ENCODE measurements at regions not wholly inside any gene's neighbourhood (a gene's known extent, or its start where the extent isn't known, plus 50 kb on each side); places are given as distances from the start of the nearest gene placed in this dataset.

GRCh38 chr6:170127151-170127550 lies 163.7 kb downstream of the DLL1 start:
- Mint-ChIP-seq H3K27me3 (peaks cover 4% of the 10 kb centered on the region), H3K27ac (no peak overlapping the region)
- DNase-seq, result no peak

GRCh38 chr6:170125456-170126300 lies 165.2 kb downstream of the DLL1 start:
- no peak for DNase-seq
- Histone ChIP-seq H3K4me3 (ENCODE audit: low read depth, low read length) (no peak overlapping the region), H3K4me1 (ENCODE audit: control insufficient read depth, insufficient read depth, low read length, poor library complexity, severe bottlenecking) (no peaks in the 10 kb centered on the region), H3K27ac (ENCODE audit: insufficient read depth, low read length, poor library complexity, severe bottlenecking) (no peak overlapping the region), H3K9me3 (ENCODE audit: control insufficient read depth in 2 of 2, low read length in 2 of 2) (peaks cover 4 to 16% of the 10 kb centered on the region in 2 experiments), H3K27me3 (ENCODE audit: control insufficient read depth, insufficient read depth, low read length) (no peaks in the 10 kb centered on the region), H3K36me3 (ENCODE audit: control insufficient read depth, insufficient read depth, low read length) (no peaks in the 10 kb centered on the region)
- Mint-ChIP-seq H3K4me1 (no peaks in the 10 kb centered on the region), H3K9me3 (peaks cover 0 to 9% (median 6%) of the 10 kb centered on the region in 7 donors), H3K36me3 (no peaks in the 10 kb centered on the region), H3K4me3 (no peak overlapping the region), H3K27ac (no peak overlapping the region), H3K27me3 (peaks cover 4% of the 10 kb centered on the region)
- ATAC-seq (ENCODE audit: low read depth in 2 of 2), result no peak

More at GRCh38 chr6:170127151-170127550, 163.7 kb downstream of the DLL1 start:
- no peak for ATAC-seq (ENCODE audit: low read depth in 2 of 2)
- Mint-ChIP-seq H3K4me1 (no peaks in the 10 kb centered on the region), H3K4me3 (no peak overlapping the region), H3K9me3 (peaks cover 0 to 4% (median 2%) of the 10 kb centered on the region in 7 donors), H3K36me3 (no peaks in the 10 kb centered on the region)
- Histone ChIP-seq H3K4me1 (ENCODE audit: control insufficient read depth, insufficient read depth, low read length, poor library complexity, severe bottlenecking) (no peaks in the 10 kb centered on the region), H3K36me3 (ENCODE audit: control insufficient read depth, insufficient read depth, low read length) (no peaks in the 10 kb centered on the region), H3K4me3 (ENCODE audit: low read depth, low read length) (no peak overlapping the region), H3K27me3 (ENCODE audit: control insufficient read depth, insufficient read depth, low read length) (no peaks in the 10 kb centered on the region), H3K27ac (ENCODE audit: insufficient read depth, low read length, poor library complexity, severe bottlenecking) (no peak overlapping the region), H3K9me3 (ENCODE audit: control insufficient read depth in 2 of 2, low read length in 2 of 2) (peaks cover 0 to 2% of the 10 kb centered on the region in 2 experiments)

- Histone ChIP-seq H3K27me3 (ENCODE audit: control insufficient read depth, insufficient read depth, low read length) (no peaks in the 10 kb centered on the region), H3K4me1 (ENCODE audit: control insufficient read depth, insufficient read depth, low read length, poor library complexity, severe bottlenecking) (no peaks in the 10 kb centered on the region), H3K4me3 (ENCODE audit: low read depth, low read length) (no peak overlapping the region), H3K27ac (ENCODE audit: insufficient read depth, low read length, poor library complexity, severe bottlenecking) (no peak overlapping the region), H3K9me3 (ENCODE audit: control insufficient read depth in 2 of 2, low read length in 2 of 2) (peaks cover 6 to 24% of the 10 kb centered on the region in 2 experiments), H3K36me3 (ENCODE audit: control insufficient read depth, insufficient read depth, low read length) (no peaks in the 10 kb centered on the region)
- ATAC-seq (ENCODE audit: low read depth in 2 of 2) (no peak), DNase-seq (no peak)
- Mint-ChIP-seq H3K36me3 (no peaks in the 10 kb centered on the region), H3K4me3 (no peak overlapping the region), H3K27me3 (peaks cover 4% of the 10 kb centered on the region), H3K9me3 (peaks cover 0 to 17% (median 8%) of the 10 kb centered on the region in 7 donors), H3K27ac (no peak overlapping the region), H3K4me1 (no peaks in the 10 kb centered on the region)
These were observed 166.0 kb downstream of the DLL1 start for GRCh38 chr6:170124836-170125235.

- ATAC-seq (ENCODE audit: low read depth in 2 of 2), result no peak
These were observed 166.7 kb downstream of the DLL1 start for GRCh38 chr6:170124150-170124549.

GRCh38 chr6:170122651-170123050 lies 168.2 kb downstream of the DLL1 start:
- Mint-ChIP-seq H3K4me1 (no peaks in the 10 kb centered on the region), H3K36me3 (no peaks in the 10 kb centered on the region), H3K27ac (no peak overlapping the region), H3K27me3 (peaks cover 4% of the 10 kb centered on the region), H3K4me3 (no peak overlapping the region), H3K9me3 (peaks cover 1 to 25% (median 12%) of the 10 kb centered on the region in 7 donors)
- Histone ChIP-seq H3K9me3 (ENCODE audit: control insufficient read depth in 2 of 2, low read length in 2 of 2) (peaks cover 6 to 30% of the 10 kb centered on the region in 2 experiments), H3K27me3 (ENCODE audit: control insufficient read depth, insufficient read depth, low read length) (no peaks in the 10 kb centered on the region), H3K27ac (ENCODE audit: insufficient read depth, low read length, poor library complexity, severe bottlenecking) (no peak overlapping the region), H3K4me1 (ENCODE audit: control insufficient read depth, insufficient read depth, low read length, poor library complexity, severe bottlenecking) (no peaks in the 10 kb centered on the region), H3K36me3 (ENCODE audit: control insufficient read depth, insufficient read depth, low read length) (no peaks in the 10 kb centered on the region), H3K4me3 (ENCODE audit: low read depth, low read length) (no peak overlapping the region)
- ATAC-seq (ENCODE audit: low read depth in 2 of 2) (no peak), DNase-seq (no peak)

More at GRCh38 chr6:170124150-170124549, 166.7 kb downstream of the DLL1 start:
- H3K4me1 Mint-ChIP-seq, result no peaks in the 10 kb centered on the region
- DNase-seq, result no peak
- no peak overlapping the region for H3K27ac Mint-ChIP-seq
- H3K27me3 Mint-ChIP-seq, result peaks cover 4% of the 10 kb centered on the region
- no peak overlapping the region for H3K27ac ChIP-seq (ENCODE audit: insufficient read depth, low read length, poor library complexity, severe bottlenecking)
- no peaks in the 10 kb centered on the region for H3K36me3 ChIP-seq (ENCODE audit: control insufficient read depth, insufficient read depth, low read length)
- H3K36me3 Mint-ChIP-seq, result no peaks in the 10 kb centered on the region
- H3K4me3 Mint-ChIP-seq, result no peak overlapping the region
- H3K9me3 Mint-ChIP-seq, result peaks cover 1 to 24% (median 10%) of the 10 kb centered on the region in 7 donors
- H3K4me3 ChIP-seq (ENCODE audit: low read depth, low read length), result no peak overlapping the region
- peaks cover 6 to 29% of the 10 kb centered on the region in 2 experiments for H3K9me3 ChIP-seq (ENCODE audit: control insufficient read depth in 2 of 2, low read length in 2 of 2)
- H3K27me3 ChIP-seq (ENCODE audit: control insufficient read depth, insufficient read depth, low read length), result no peaks in the 10 kb centered on the region
- no peaks in the 10 kb centered on the region for H3K4me1 ChIP-seq (ENCODE audit: control insufficient read depth, insufficient read depth, low read length, poor library complexity, severe bottlenecking)

- Histone ChIP-seq H3K4me1 (ENCODE audit: control insufficient read depth, insufficient read depth, low read length, poor library complexity, severe bottlenecking) (no peaks in the 10 kb centered on the region), H3K27ac (ENCODE audit: insufficient read depth, low read length, poor library complexity, severe bottlenecking) (no peak overlapping the region), H3K9me3 (ENCODE audit: control insufficient read depth in 2 of 2, low read length in 2 of 2) (peaks cover 6 to 28% of the 10 kb centered on the region in 2 experiments), H3K27me3 (ENCODE audit: control insufficient read depth, insufficient read depth, low read length) (no peaks in the 10 kb centered on the region), H3K36me3 (ENCODE audit: control insufficient read depth, insufficient read depth, low read length) (no peaks in the 10 kb centered on the region), H3K4me3 (ENCODE audit: low read depth, low read length) (no peak overlapping the region)
- Mint-ChIP-seq H3K27me3 (no peaks in the 10 kb centered on the region), H3K36me3 (no peaks in the 10 kb centered on the region), H3K27ac (no peak overlapping the region), H3K9me3 (peaks cover 1 to 24% (median 11%) of the 10 kb centered on the region in 7 donors), H3K4me3 (no peak overlapping the region), H3K4me1 (no peaks in the 10 kb centered on the region)
- DNase-seq, result no peak
- no peak for ATAC-seq (ENCODE audit: low read depth in 2 of 2)
These were observed 173.5 kb downstream of the DLL1 start for GRCh38 chr6:170117111-170117972.

- Mint-ChIP-seq H3K27ac (peak overlapping the region in 1 of 3 donors; percentile 33), H3K4me1 (no peaks in the 10 kb centered on the region)
- no peak for DNase-seq
These were observed 174.2 kb downstream of the DLL1 start for GRCh38 chr6:170116636-170117035.

More at GRCh38 chr6:170116636-170117035, 174.2 kb downstream of the DLL1 start:
- H3K27me3 Mint-ChIP-seq, result no peaks in the 10 kb centered on the region
- no peak for ATAC-seq (ENCODE audit: low read depth in 2 of 2)
- H3K9me3 ChIP-seq (ENCODE audit: control insufficient read depth in 2 of 2, low read length in 2 of 2), result peaks cover 6 to 24% of the 10 kb centered on the region in 2 experiments
- no peaks in the 10 kb centered on the region for H3K4me1 ChIP-seq (ENCODE audit: control insufficient read depth, insufficient read depth, low read length, poor library complexity, severe bottlenecking)
- no peak overlapping the region for H3K27ac ChIP-seq (ENCODE audit: insufficient read depth, low read length, poor library complexity, severe bottlenecking)
- H3K36me3 ChIP-seq (ENCODE audit: control insufficient read depth, insufficient read depth, low read length), result no peaks in the 10 kb centered on the region
- no peak overlapping the region for H3K4me3 Mint-ChIP-seq
- H3K4me3 ChIP-seq (ENCODE audit: low read depth, low read length), result no peak overlapping the region
- peaks cover 0 to 19% (median 10%) of the 10 kb centered on the region in 7 donors for H3K9me3 Mint-ChIP-seq
- H3K27me3 ChIP-seq (ENCODE audit: control insufficient read depth, insufficient read depth, low read length), result no peaks in the 10 kb centered on the region
- no peaks in the 10 kb centered on the region for H3K36me3 Mint-ChIP-seq
